Fibroblast of the aortic adventitia (primary cell): ENCODE measurements at regions not wholly inside any gene's neighbourhood (a gene's known extent, or its start where the extent isn't known, plus 50 kb on each side); places are given as distances from the start of the nearest gene placed in this dataset.

Source experiments
- DNase-seq: peaks from one replicate; pipeline ENCODE4 v3.0.0-alpha.2; 2010; ENCODE audit warnings: low read depth
- H3K4me3 ChIP-seq: 2 replicates; pipeline ENCODE4 v1.5.1; 2011; ENCODE audit warnings: low read depth, mild to moderate bottlenecking, control low read depth, low read length, moderate library complexity
- TF ChIP-seq, protein P1 (sequence below): IDR thresholded peaks from 2 replicates; pipeline ENCODE4 v1.5.1; 2011; ENCODE audit warnings: mild to moderate bottlenecking, low read length, control low read depth, inconsistent platforms; ENCODE audit not compliant: insufficient read depth

DNA sequence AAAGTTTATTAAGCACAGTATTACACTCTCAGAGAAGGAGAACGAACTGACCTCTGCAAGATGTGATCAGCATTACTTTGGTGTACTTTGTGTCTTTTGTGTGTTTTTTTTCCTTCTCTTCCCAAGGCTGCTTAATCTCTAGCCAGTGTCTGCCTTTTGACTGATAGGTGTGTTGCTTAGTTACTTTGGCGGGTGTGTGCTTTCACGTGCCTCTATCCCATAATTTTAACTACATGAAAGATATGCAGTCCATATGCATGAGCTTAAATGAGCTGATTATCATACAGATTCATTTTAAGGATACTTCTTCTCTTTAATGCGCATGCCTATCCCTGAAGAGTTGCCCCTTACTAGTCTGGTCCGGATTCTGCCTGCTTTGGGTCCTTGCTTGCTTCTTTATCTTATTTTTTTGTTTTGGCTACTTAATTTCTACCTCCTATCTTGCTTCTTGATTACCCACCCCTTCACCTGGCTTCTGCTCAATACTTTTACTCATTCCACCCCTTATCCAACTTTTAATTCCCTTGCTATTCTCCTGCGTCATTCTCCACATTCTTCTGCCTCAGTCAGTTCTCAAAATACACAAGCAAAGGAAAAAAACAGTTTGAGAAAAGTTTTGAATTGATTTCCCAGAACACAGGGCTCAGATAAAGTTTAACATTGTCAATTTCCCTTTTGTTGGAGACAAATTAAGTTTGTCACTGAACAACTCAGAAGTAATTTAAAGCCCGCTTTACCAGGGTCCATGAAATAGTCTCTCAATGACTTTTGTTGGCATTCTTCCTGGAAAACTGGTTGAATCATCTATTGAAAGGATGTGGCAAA, 182.0 kb downstream of the TENT5D start:
- TF ChIP-seq, protein P1, sequence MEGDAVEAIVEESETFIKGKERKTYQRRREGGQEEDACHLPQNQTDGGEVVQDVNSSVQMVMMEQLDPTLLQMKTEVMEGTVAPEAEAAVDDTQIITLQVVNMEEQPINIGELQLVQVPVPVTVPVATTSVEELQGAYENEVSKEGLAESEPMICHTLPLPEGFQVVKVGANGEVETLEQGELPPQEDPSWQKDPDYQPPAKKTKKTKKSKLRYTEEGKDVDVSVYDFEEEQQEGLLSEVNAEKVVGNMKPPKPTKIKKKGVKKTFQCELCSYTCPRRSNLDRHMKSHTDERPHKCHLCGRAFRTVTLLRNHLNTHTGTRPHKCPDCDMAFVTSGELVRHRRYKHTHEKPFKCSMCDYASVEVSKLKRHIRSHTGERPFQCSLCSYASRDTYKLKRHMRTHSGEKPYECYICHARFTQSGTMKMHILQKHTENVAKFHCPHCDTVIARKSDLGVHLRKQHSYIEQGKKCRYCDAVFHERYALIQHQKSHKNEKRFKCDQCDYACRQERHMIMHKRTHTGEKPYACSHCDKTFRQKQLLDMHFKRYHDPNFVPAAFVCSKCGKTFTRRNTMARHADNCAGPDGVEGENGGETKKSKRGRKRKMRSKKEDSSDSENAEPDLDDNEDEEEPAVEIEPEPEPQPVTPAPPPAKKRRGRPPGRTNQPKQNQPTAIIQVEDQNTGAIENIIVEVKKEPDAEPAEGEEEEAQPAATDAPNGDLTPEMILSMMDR = no peak
- peak; percentile 71 for DNase-seq
- H3K4me3 ChIP-seq = no peak overlapping the region
